B cell (primary cell): ENCODE measurements at regions not wholly inside any gene's neighbourhood (a gene's known extent, or its start where the extent isn't known, plus 50 kb on each side); places are given as distances from the start of the nearest gene placed in this dataset.

ENCODE experiments used
- EZH2 ChIP-seq: IDR thresholded peaks from 2 replicates; pipeline ENCODE4 v1.6.1; 2012; ENCODE audit warnings: borderline replicate concordance, low read depth, mild to moderate bottlenecking, moderate library complexity, low read length; ENCODE audit not compliant: insufficient read depth, poor library complexity, severe bottlenecking
- TF ChIP-seq, protein P1 (sequence below): fragments of 200-600 bp; IDR thresholded peaks from one replicate; pipeline ENCODE4 v1.8.0; 2022; ENCODE audit warnings: antibody characterized with exemption, mild to moderate bottlenecking

DNA sequence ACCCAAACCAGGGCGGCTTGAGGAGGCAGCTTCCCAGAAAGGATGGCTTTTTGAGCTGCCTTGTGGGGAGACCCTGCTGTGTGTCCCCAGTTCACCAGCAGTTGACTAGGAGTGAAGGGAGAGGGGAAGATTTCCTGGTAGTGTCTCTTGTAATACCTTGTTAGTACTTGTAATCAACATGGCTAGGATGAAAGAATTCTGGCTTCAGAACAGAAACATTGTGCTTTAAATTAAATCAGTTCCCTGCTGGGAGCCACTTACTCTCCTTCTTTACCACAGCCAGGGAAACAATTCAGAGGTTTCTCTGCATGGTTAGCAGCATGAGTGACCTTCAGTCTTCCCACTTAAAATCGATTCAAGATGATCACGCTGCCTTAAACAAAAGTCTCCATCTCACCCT lies 525.4 kb upstream of the ID4 start:
- TF ChIP-seq, protein P1, sequence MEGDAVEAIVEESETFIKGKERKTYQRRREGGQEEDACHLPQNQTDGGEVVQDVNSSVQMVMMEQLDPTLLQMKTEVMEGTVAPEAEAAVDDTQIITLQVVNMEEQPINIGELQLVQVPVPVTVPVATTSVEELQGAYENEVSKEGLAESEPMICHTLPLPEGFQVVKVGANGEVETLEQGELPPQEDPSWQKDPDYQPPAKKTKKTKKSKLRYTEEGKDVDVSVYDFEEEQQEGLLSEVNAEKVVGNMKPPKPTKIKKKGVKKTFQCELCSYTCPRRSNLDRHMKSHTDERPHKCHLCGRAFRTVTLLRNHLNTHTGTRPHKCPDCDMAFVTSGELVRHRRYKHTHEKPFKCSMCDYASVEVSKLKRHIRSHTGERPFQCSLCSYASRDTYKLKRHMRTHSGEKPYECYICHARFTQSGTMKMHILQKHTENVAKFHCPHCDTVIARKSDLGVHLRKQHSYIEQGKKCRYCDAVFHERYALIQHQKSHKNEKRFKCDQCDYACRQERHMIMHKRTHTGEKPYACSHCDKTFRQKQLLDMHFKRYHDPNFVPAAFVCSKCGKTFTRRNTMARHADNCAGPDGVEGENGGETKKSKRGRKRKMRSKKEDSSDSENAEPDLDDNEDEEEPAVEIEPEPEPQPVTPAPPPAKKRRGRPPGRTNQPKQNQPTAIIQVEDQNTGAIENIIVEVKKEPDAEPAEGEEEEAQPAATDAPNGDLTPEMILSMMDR: no peak
- TF ChIP-seq EZH2: no peak
